ENCODE measurements at regions not wholly inside any gene's neighbourhood (a gene's known extent, or its start where the extent isn't known, plus 50 kb on each side); places are given as distances from the start of the nearest gene placed in this dataset.

- no peak for DNase-seq
Measured at GRCh38 chr13:70473907-70474306, 365.7 kb upstream of the KLHL1 start.

- DNase-seq = no peak
Measured at GRCh38 chr13:70469077-70469476, 360.8 kb upstream of the KLHL1 start.

GRCh38 chr13:70457474-70457873 lies 349.2 kb upstream of the KLHL1 start:
- no peak for DNase-seq

- no peak for DNase-seq
Measured at GRCh38 chr13:70448820-70449219, 340.6 kb upstream of the KLHL1 start.

GRCh38 chr13:70432276-70432805 lies 324.1 kb upstream of the KLHL1 start:
- no peak for DNase-seq

GRCh38 chr13:70430256-70430655 lies 322.0 kb upstream of the KLHL1 start:
- no peak for DNase-seq

GRCh38 chr13:70424928-70425327 lies 316.7 kb upstream of the KLHL1 start:
- DNase-seq = no peak

GRCh38 chr13:70424428-70424827 lies 316.2 kb upstream of the KLHL1 start:
- no peak for DNase-seq

GRCh38 chr13:70415136-70415535 lies 306.9 kb upstream of the KLHL1 start:
- DNase-seq = no peak

- DNase-seq = no peak
Measured at GRCh38 chr13:70408865-70409264, 300.6 kb upstream of the KLHL1 start.

GRCh38 chr13:70407486-70407885 lies 299.2 kb upstream of the KLHL1 start:
- no peak for DNase-seq

GRCh38 chr13:70405266-70405665 lies 297.0 kb upstream of the KLHL1 start:
- DNase-seq = no peak

GRCh38 chr13:70394031-70394548 lies 285.8 kb upstream of the KLHL1 start:
- DNase-seq = no peak

GRCh38 chr13:70391678-70392077 lies 283.4 kb upstream of the KLHL1 start:
- DNase-seq = no peak

GRCh38 chr13:70390968-70391367 lies 282.7 kb upstream of the KLHL1 start:
- no peak for DNase-seq

- DNase-seq = no peak
Measured at GRCh38 chr13:70390064-70390463, 281.8 kb upstream of the KLHL1 start.

GRCh38 chr13:70388935-70389334 lies 280.7 kb upstream of the KLHL1 start:
- no peak for DNase-seq

- DNase-seq = no peak
Measured at GRCh38 chr13:70386919-70387318, 278.7 kb upstream of the KLHL1 start.

GRCh38 chr13:70385852-70386251 lies 277.6 kb upstream of the KLHL1 start:
- DNase-seq = no peak

- no peak for DNase-seq
Measured at GRCh38 chr13:70384156-70384555, 275.9 kb upstream of the KLHL1 start.

GRCh38 chr13:70380809-70381208 lies 272.6 kb upstream of the KLHL1 start:
- no peak for DNase-seq

GRCh38 chr13:70375718-70376117 lies 267.5 kb upstream of the KLHL1 start:
- no peak for DNase-seq

GRCh38 chr13:70370924-70371323 lies 262.7 kb upstream of the KLHL1 start:
- DNase-seq = no peak

- DNase-seq = no peak
Measured at GRCh38 chr13:70366720-70367119, 258.5 kb upstream of the KLHL1 start.

- DNase-seq = no peak
Measured at GRCh38 chr13:70363991-70364390, 255.7 kb upstream of the KLHL1 start.

Measured in activated naive CD4-positive, alpha-beta T cell (primary cell).